ENCODE measurements at regions not wholly inside any gene's neighbourhood (a gene's known extent, or its start where the extent isn't known, plus 50 kb on each side); places are given as distances from the start of the nearest gene placed in this dataset.

DNA sequence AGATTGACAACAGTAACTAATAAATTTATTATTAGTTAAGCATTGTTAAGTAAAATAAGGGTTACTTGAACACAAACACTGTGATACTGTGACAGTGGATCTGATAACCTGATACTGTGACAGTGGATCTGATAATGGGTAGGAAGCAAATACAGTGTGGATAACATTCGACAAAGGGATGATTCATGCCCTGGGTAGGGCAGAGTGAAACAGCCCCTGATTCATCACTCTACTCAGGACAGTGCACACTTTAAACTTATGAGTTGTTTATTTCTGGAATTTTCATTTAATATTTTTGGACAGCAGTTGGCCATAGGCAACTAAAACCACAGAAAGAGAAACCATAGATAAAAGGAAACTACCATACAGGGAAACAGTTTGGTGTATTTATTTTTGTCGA, 60.8 kb upstream of the CTSC start:
- 29 to 36% methylated on average over 2 of the region's 2 CpGs for WGBS, 2 donors

GRCh38 chr11:88390254-88390653, 52.7 kb upstream of the CTSC start:
- Histone ChIP-seq H3K4me3 (ENCODE audit: low read length in 2 of 2) (no peak overlapping the region), H3K4me1 (ENCODE audit: control insufficient read depth in 1 of 2, insufficient read depth in 2 of 2, low read length in 2 of 2) (no peaks in the 10 kb centered on the region), H3K9me3 (ENCODE audit: control insufficient read depth, low read length) (no peaks in the 10 kb centered on the region), H3K27ac (ENCODE audit: low read depth in 1 of 2, low read length in 2 of 2) (no peak overlapping the region), H3K27me3 (ENCODE audit: control insufficient read depth in 1 of 2, insufficient read depth in 2 of 2, low read length in 1 of 2) (no peaks in the 10 kb centered on the region), H3K36me3 (ENCODE audit: control insufficient read depth in 1 of 2, insufficient read depth in 2 of 2, low read length in 1 of 2) (no peaks in the 10 kb centered on the region)
- ATAC-seq (ENCODE audit: low FRiP score), result no peak
- WGBS, 2 donors, result 54 to 74% methylated on average over 1 of the region's 1 CpG
- no peak for DNase-seq
- intact Hi-C loops (cut with DNase I), result no loop called here

More for the DNA sequence above, 60.8 kb upstream of the CTSC start:
- Histone ChIP-seq H3K4me3 (ENCODE audit: low read length in 2 of 2) (no peak overlapping the region), H3K27ac (ENCODE audit: low read depth in 1 of 2, low read length in 2 of 2) (no peak overlapping the region), H3K36me3 (ENCODE audit: control insufficient read depth in 1 of 2, insufficient read depth in 2 of 2, low read length in 1 of 2) (no peaks in the 10 kb centered on the region), H3K9me3 (ENCODE audit: control insufficient read depth, low read length) (no peaks in the 10 kb centered on the region), H3K27me3 (ENCODE audit: control insufficient read depth in 1 of 2, insufficient read depth in 2 of 2, low read length in 1 of 2) (no peaks in the 10 kb centered on the region), H3K4me1 (ENCODE audit: control insufficient read depth in 1 of 2, insufficient read depth in 2 of 2, low read length in 2 of 2) (peaks cover 0 to 1% of the 10 kb centered on the region in 2 donors)
- intact Hi-C loops (cut with DNase I), result no loop called here
- ATAC-seq (ENCODE audit: low FRiP score) (no peak), DNase-seq (no peak)

DNA sequence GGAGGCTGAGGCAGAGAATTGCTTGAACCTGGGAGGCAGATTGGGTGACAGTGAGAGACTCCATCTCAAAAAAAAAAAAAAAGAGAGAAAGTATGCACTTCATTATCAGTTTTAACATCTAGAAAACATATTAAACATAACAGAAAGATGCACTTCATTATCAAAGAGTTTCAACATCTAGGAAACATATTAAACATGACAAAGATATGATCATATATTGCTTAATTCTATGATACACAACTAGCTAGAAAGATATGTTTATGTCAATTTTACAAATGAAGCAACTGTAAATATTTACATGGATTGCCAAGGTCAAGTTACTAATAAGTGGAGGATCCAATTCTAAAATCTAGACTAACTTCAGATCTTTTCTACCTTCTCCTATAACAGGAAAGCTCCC, 50.4 kb upstream of the CTSC start:
- ATAC-seq (ENCODE audit: low FRiP score), result no peak
- Histone ChIP-seq H3K9me3 (ENCODE audit: control insufficient read depth, low read length) (no peaks in the 10 kb centered on the region), H3K27ac (ENCODE audit: low read depth in 1 of 2, low read length in 2 of 2) (no peak overlapping the region), H3K27me3 (ENCODE audit: control insufficient read depth in 1 of 2, insufficient read depth in 2 of 2, low read length in 1 of 2) (no peaks in the 10 kb centered on the region), H3K4me1 (ENCODE audit: control insufficient read depth in 1 of 2, insufficient read depth in 2 of 2, low read length in 2 of 2) (no peaks in the 10 kb centered on the region), H3K4me3 (ENCODE audit: low read length in 2 of 2) (no peak overlapping the region), H3K36me3 (ENCODE audit: control insufficient read depth in 1 of 2, insufficient read depth in 2 of 2, low read length in 1 of 2) (no peaks in the 10 kb centered on the region)
- intact Hi-C loops (cut with DNase I), result no loop called here
- DNase-seq, result no peak
